Sigmoid colon (tissue), 4 donors: ENCODE measurements at regions not wholly inside any gene's neighbourhood (a gene's known extent, or its start where the extent isn't known, plus 50 kb on each side); places are given as distances from the start of the nearest gene placed in this dataset.

Experiments used
- EP300 ChIP-seq, 4 donors: sonication (generic); formaldehyde crosslinking; IDR thresholded peaks; one replicate each; pipeline ENCODE4 v1.6.1; 2017; ENCODE audit warnings: antibody characterized with exemption in 4 of 4
- POLR2A ChIP-seq, 2 donors: fragments of 450-650 bp; IDR thresholded peaks; one replicate each; pipeline ENCODE4 v1.6.1; 2016; ENCODE audit warnings: antibody characterized with exemption in 2 of 2, mild to moderate bottlenecking in 2 of 2, moderate library complexity in 2 of 2
- POLR2AphosphoS5 ChIP-seq, 4 donors: sonication (generic); formaldehyde crosslinking; IDR thresholded peaks; one replicate each; pipeline ENCODE4 v1.6.1; 2017; ENCODE audit warnings: antibody characterized with exemption in 4 of 4
- TF ChIP-seq, protein P1 (sequence below), 4 experiments: fragments of 450-650 bp in 3 of 4; fragments of 200-600 bp in 1 of 4; IDR thresholded peaks; one replicate each; pipeline ENCODE4 v1.5.1; 2016 to 2019; ENCODE audit warnings: antibody characterized with exemption in 4 of 4, mild to moderate bottlenecking in 3 of 4, moderate library complexity in 2 of 4

- TF ChIP-seq POLR2AphosphoS5 (IDR thresholded peaks at IDR 0.05) (no peak), POLR2A (IDR thresholded peaks at IDR 0.05) (no peak), EP300 (IDR thresholded peaks at IDR 0.05) (no peak)
- TF ChIP-seq, protein P1, sequence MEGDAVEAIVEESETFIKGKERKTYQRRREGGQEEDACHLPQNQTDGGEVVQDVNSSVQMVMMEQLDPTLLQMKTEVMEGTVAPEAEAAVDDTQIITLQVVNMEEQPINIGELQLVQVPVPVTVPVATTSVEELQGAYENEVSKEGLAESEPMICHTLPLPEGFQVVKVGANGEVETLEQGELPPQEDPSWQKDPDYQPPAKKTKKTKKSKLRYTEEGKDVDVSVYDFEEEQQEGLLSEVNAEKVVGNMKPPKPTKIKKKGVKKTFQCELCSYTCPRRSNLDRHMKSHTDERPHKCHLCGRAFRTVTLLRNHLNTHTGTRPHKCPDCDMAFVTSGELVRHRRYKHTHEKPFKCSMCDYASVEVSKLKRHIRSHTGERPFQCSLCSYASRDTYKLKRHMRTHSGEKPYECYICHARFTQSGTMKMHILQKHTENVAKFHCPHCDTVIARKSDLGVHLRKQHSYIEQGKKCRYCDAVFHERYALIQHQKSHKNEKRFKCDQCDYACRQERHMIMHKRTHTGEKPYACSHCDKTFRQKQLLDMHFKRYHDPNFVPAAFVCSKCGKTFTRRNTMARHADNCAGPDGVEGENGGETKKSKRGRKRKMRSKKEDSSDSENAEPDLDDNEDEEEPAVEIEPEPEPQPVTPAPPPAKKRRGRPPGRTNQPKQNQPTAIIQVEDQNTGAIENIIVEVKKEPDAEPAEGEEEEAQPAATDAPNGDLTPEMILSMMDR (IDR thresholded peaks at IDR 0.05), result no peak
Measured at GRCh38 chrX:40249582-40249981, 151.8 kb upstream of the BCOR start.
